IMR-90 (cell line): ENCODE measurements at regions not wholly inside any gene's neighbourhood (a gene's known extent, or its start where the extent isn't known, plus 50 kb on each side); places are given as distances from the start of the nearest gene placed in this dataset.

Source experiments
- ATAC-seq: fragments of 200-7000 bp; cut with Tn5 transposase; 2 replicates; pipeline ENCODE4 v1.9.1; 2020; ENCODE audit warnings: low read depth, mild to moderate bottlenecking, moderate library complexity
- BruUV-seq: library from RNA; stranded (reverse); fragments of 400-500 nt; replicated peaks from 2 replicates; lab custom pipeline; 2021; lab: Mats Ljungman, UMichigan
- CTCF ChIA-PET: fragments of 300-600 bp; formaldehyde crosslinking; extraction: SDS; loops from one replicate; lab custom pipeline; 2021; ENCODE audit warnings: antibody characterized with exemption; lab: Yijun Ruan, JAX
- POLR2A ChIA-PET: fragments of 300-600 bp; sonication (Branson Sonifier 250); formaldehyde crosslinking; loops from one replicate; lab custom pipeline; 2022; ENCODE audit warnings: antibody characterized with exemption; ENCODE audit not compliant: unreplicated experiment; lab: Charles Lee
- DNase-seq: peaks from one replicate; pipeline ENCODE4 v3.0.0; 2013
- H2AFZ ChIP-seq: replicated peaks from 2 replicates; pipeline ENCODE3; 2013; ENCODE audit warnings: low read length, mild to moderate bottlenecking; ENCODE audit not compliant: poor library complexity
- H2AK5ac ChIP-seq: 2 replicates; pipeline ENCODE4 v1.6.1; 2013; ENCODE audit warnings: low read depth, low read length, inconsistent platforms
- H2AK9ac ChIP-seq: replicated peaks from 2 replicates; pipeline ENCODE3; 2013; ENCODE audit warnings: mild to moderate bottlenecking, low read depth, low read length, moderate library complexity; ENCODE audit not compliant: poor library complexity
- H2BK120ac ChIP-seq: 2 replicates; pipeline ENCODE4 v1.6.1; 2013; ENCODE audit warnings: low read depth, low read length, inconsistent platforms
- H2BK15ac ChIP-seq: 3 replicates; pipeline ENCODE4 v1.6.1; 2013; ENCODE audit warnings: low read depth, low read length, inconsistent platforms
- H2BK20ac ChIP-seq: 2 replicates; pipeline ENCODE4 v1.6.1; 2013; ENCODE audit warnings: low read depth, mild to moderate bottlenecking, inconsistent platforms, low read length, moderate library complexity
- H2BK5ac ChIP-seq: 2 replicates; pipeline ENCODE4 v1.6.1; 2013; ENCODE audit warnings: mild to moderate bottlenecking, low read depth, low read length, inconsistent platforms; ENCODE audit not compliant: poor library complexity, severe bottlenecking
- H3K14ac ChIP-seq: replicated peaks from 2 replicates; pipeline ENCODE4 v1.6.1; 2013; ENCODE audit warnings: low read depth, low read length, inconsistent platforms
- H3K18ac ChIP-seq: 2 replicates; pipeline ENCODE4 v1.6.1; 2013; ENCODE audit warnings: low read depth, low read length, control low read depth
- H3K23ac ChIP-seq: 2 replicates; pipeline ENCODE4 v1.6.1; 2013; ENCODE audit warnings: low read depth, low read length, inconsistent platforms
- H3K27ac ChIP-seq: 2 replicates; pipeline ENCODE4 v1.5.1; 2013; ENCODE audit warnings: mild to moderate bottlenecking, control low read depth, low read length; ENCODE audit not compliant: insufficient read depth
- H3K27me3 ChIP-seq: 2 replicates; pipeline ENCODE4 v1.6.1; 2013; ENCODE audit warnings: low read length; ENCODE audit not compliant: control insufficient read depth, insufficient read depth
- H3K36me3 ChIP-seq: 2 replicates; pipeline ENCODE4 v1.6.1; 2013; ENCODE audit warnings: low read length, mixed read lengths; ENCODE audit not compliant: control insufficient read depth, insufficient read depth
- H3K4ac ChIP-seq: 2 replicates; pipeline ENCODE4 v1.6.1; 2013; ENCODE audit warnings: low read depth, low read length, inconsistent platforms
- H3K4me1 ChIP-seq: 2 replicates; pipeline ENCODE4 v1.6.1; 2013; ENCODE audit warnings: low read length, mixed read lengths; ENCODE audit not compliant: control insufficient read depth, insufficient read depth
- H3K4me2 ChIP-seq: 2 replicates; pipeline ENCODE4 v1.6.1; 2013; ENCODE audit warnings: low read depth, mild to moderate bottlenecking, control low read depth, low read length, moderate library complexity
- H3K4me3 ChIP-seq: 2 replicates; pipeline ENCODE4 v1.5.1; 2013; ENCODE audit warnings: low read depth, mild to moderate bottlenecking, control low read depth, low read length, moderate library complexity; ENCODE audit not compliant: insufficient read depth
- H3K56ac ChIP-seq: 2 replicates; pipeline ENCODE4 v1.6.1; 2013; ENCODE audit warnings: low read length, inconsistent platforms; ENCODE audit not compliant: insufficient read depth; ENCODE audit errors: extremely low read depth
- H3K79me1 ChIP-seq, 2 experiments: 2 replicates each; pipeline ENCODE4 v1.6.1; 2013; ENCODE audit warnings: low read length in 2 of 2, inconsistent platforms in 1 of 2, low read depth in 1 of 2
- H3K9ac ChIP-seq: 2 replicates; pipeline ENCODE4 v1.6.1; 2013; ENCODE audit warnings: low read depth, low read length, control low read depth
- H3K9me1 ChIP-seq: 2 replicates; pipeline ENCODE4 v1.6.1; 2013; ENCODE audit warnings: low read length, inconsistent platforms; ENCODE audit not compliant: insufficient read depth
- H3K9me3 ChIP-seq: 2 replicates; pipeline ENCODE4 v1.6.1; 2013; ENCODE audit warnings: low read length; ENCODE audit not compliant: control insufficient read depth, insufficient read depth
- H4K20me1 ChIP-seq: 2 replicates; pipeline ENCODE4 v1.6.1; 2013; ENCODE audit warnings: low read length, inconsistent platforms; ENCODE audit not compliant: insufficient read depth
- H4K5ac ChIP-seq: 2 replicates; pipeline ENCODE4 v1.6.1; 2013; ENCODE audit warnings: mild to moderate bottlenecking, low read depth, low read length, control low read depth
- H4K8ac ChIP-seq, 2 experiments: 2 replicates each; pipeline ENCODE4 v1.6.1; 2013; ENCODE audit warnings: low read depth in 2 of 2, low read length in 2 of 2, control low read depth in 1 of 2, inconsistent platforms in 1 of 2
- H4K91ac ChIP-seq: 2 replicates; pipeline ENCODE4 v1.6.1; 2013; ENCODE audit warnings: low read depth, low read length, inconsistent platforms; ENCODE audit not compliant: insufficient read depth
- BHLHE40 ChIP-seq: fragments of 150-350 bp; IDR thresholded peaks from 2 replicates; pipeline ENCODE4 v1.6.1; 2016; ENCODE audit warnings: mild to moderate bottlenecking, low read depth, low read length
- CEBPB ChIP-seq: IDR thresholded peaks from 2 replicates; pipeline ENCODE4 v1.6.1; 2012; ENCODE audit warnings: low read depth, low read length, improper control_type of control experiment
- CHD1 ChIP-seq: IDR thresholded peaks from 2 replicates; pipeline ENCODE4 v1.6.1; 2012; ENCODE audit warnings: low read depth, low read length, improper control_type of control experiment
- CTCF ChIP-seq: conservative IDR thresholded peaks from 2 replicates; pipeline ENCODE4 v1.5.1; 2012; ENCODE audit warnings: mild to moderate bottlenecking, low read depth, low read length, improper control_type of control experiment
- ELK1 ChIP-seq: fragments of 150-350 bp; IDR thresholded peaks from 2 replicates; pipeline ENCODE4 v1.6.1; 2016; ENCODE audit warnings: low read depth, mild to moderate bottlenecking, low read length, moderate library complexity, borderline replicate concordance
- FOS ChIP-seq: fragments of 150-350 bp; IDR thresholded peaks from 2 replicates; pipeline ENCODE4 v1.6.1; 2016; ENCODE audit warnings: low read depth, low read length
- MAFK ChIP-seq: IDR thresholded peaks from 2 replicates; pipeline ENCODE4 v1.6.1; 2012; ENCODE audit warnings: low read depth, low read length, improper control_type of control experiment
- MAZ ChIP-seq: IDR thresholded peaks from 2 replicates; pipeline ENCODE4 v1.6.1; 2012; ENCODE audit warnings: low read depth, mild to moderate bottlenecking, low read length, improper control_type of control experiment, moderate library complexity, borderline replicate concordance
- MXI1 ChIP-seq: IDR thresholded peaks from 2 replicates; pipeline ENCODE4 v1.6.1; 2012; ENCODE audit warnings: low read depth, mild to moderate bottlenecking, low read length, moderate library complexity, borderline replicate concordance
- NFE2L2 ChIP-seq: fragments of 150-350 bp; IDR thresholded peaks from 2 replicates; pipeline ENCODE4 v1.6.1; 2016; ENCODE audit warnings: low read depth, mild to moderate bottlenecking, low read length
- POLR2A ChIP-seq: IDR thresholded peaks from 2 replicates; pipeline ENCODE4 v1.6.1; 2012; ENCODE audit warnings: mild to moderate bottlenecking, low read depth, low read length
- RAD21 ChIP-seq: IDR thresholded peaks from 2 replicates; pipeline ENCODE4 v1.6.1; 2012; ENCODE audit warnings: low read length, improper control_type of control experiment
- RCOR1 ChIP-seq: IDR thresholded peaks from 2 replicates; pipeline ENCODE4 v1.6.1; 2012; ENCODE audit warnings: mild to moderate bottlenecking, low read length, improper control_type of control experiment; ENCODE audit not compliant: insufficient replicate concordance
- RFX5 ChIP-seq: IDR thresholded peaks from 2 replicates; pipeline ENCODE4 v1.8.0; 2012; ENCODE audit warnings: low read depth, mild to moderate bottlenecking, low read length, moderate library complexity
- SMC3 ChIP-seq: fragments of 150-350 bp; IDR thresholded peaks from 2 replicates; pipeline ENCODE4 v1.6.1; 2016; ENCODE audit warnings: low read depth, mild to moderate bottlenecking, antibody characterized with exemption, low read length, moderate library complexity
- USF2 ChIP-seq: fragments of 150-350 bp; IDR thresholded peaks from 2 replicates; pipeline ENCODE4 v1.6.1; 2017; ENCODE audit warnings: mild to moderate bottlenecking, antibody characterized with exemption, low read length, low read depth
- WGBS, 2 experiments: methylation state at CpG; one replicate each; pipeline versions ENCODE4 v1.1.5 to v1.1.7; 2013; ENCODE audit warnings: missing lambda C conversion rate in 2 of 2; ENCODE audit not compliant: insufficient read length in 1 of 2; ENCODE audit errors: extremely low coverage in 2 of 2; 5-methylcytosine and 5-hydroxymethylcytosine counted together
- dilution Hi-C: fragments of 300-500 bp; cut with HindIII; formaldehyde crosslinking; loops from one replicate; pipeline ENCODE4 v1.14.3; 2018; ENCODE audit warnings: low sequenced_read_pairs; ENCODE audit not compliant: unreplicated experiment
- in situ Hi-C: fragments of 300-500 bp; cut with MboI; formaldehyde crosslinking; loops from 3 replicates; pipeline ENCODE4 v1.14.3; 2019; ENCODE audit warnings: low sequenced_read_pairs, inconsistent platforms, mixed read lengths
- intact Hi-C: fragments of 100-400 bp; cut with micrococcal nuclease; formaldehyde crosslinking; loops from 2 replicates; pipeline ENCODE4 v1.10.0; 2022

GRCh38 chr13:54016542-54016941 lies 987.9 kb downstream of the OLFM4 start:
- Histone ChIP-seq H4K8ac (no peak overlapping the region), H3K4me3 (no peak overlapping the region), H3K36me3 (no peaks in the 10 kb centered on the region), H3K9me1 (no peaks in the 10 kb centered on the region), H3K4ac (no peak overlapping the region), H3K27ac (no peak overlapping the region), H3K4me1 (no peaks in the 10 kb centered on the region), H2BK20ac (no peak overlapping the region), H3K79me1 (no peaks in the 10 kb centered on the region), H2AK9ac (no peak overlapping the region), H3K56ac (no peak overlapping the region), H3K14ac (no peak overlapping the region), H4K20me1 (no peaks in the 10 kb centered on the region), H4K91ac (no peak overlapping the region), H2BK120ac (no peak overlapping the region), H3K4me2 (no peak overlapping the region), H2BK5ac (no peak overlapping the region), H3K23ac (no peak overlapping the region), H2AK5ac (no peak overlapping the region), H3K9me3 (no peaks in the 10 kb centered on the region), H3K27me3 (no peaks in the 10 kb centered on the region), H3K18ac (no peak overlapping the region), H3K9ac (no peak overlapping the region), H2AFZ (no peak overlapping the region), H2BK15ac (no peak overlapping the region), H4K5ac (no peak overlapping the region)
- no peak for DNase-seq
- no peak for TF ChIP-seq CHD1
- no peak for TF ChIP-seq CTCF
- no peak for TF ChIP-seq NFE2L2
- no peak for TF ChIP-seq MAFK
- no peak for TF ChIP-seq MXI1
- TF ChIP-seq MAZ = no peak
- no peak for TF ChIP-seq ELK1
- TF ChIP-seq RAD21 = no peak
- TF ChIP-seq FOS = no peak
- no peak for TF ChIP-seq CEBPB
- no peak for TF ChIP-seq RCOR1
- TF ChIP-seq BHLHE40 = no peak
- no peak for TF ChIP-seq POLR2A
- TF ChIP-seq SMC3 = no peak
- TF ChIP-seq USF2 = no peak
- no peak for TF ChIP-seq RFX5
- ChIA-PET POLR2A (no interaction called here), CTCF (no interaction called here)
- WGBS, 2 experiments = no CpG with 5 or more reads among the region's 1 CpG
- in situ Hi-C loops = no loop called here
- dilution Hi-C loops = no loop called here
- BruUV-seq = no TSS peak
- ATAC-seq = no peak
- intact Hi-C loops = no loop called here
